ENCODE measurements at regions not wholly inside any gene's neighbourhood (a gene's known extent, or its start where the extent isn't known, plus 50 kb on each side); places are given as distances from the start of the nearest gene placed in this dataset.

DNA sequence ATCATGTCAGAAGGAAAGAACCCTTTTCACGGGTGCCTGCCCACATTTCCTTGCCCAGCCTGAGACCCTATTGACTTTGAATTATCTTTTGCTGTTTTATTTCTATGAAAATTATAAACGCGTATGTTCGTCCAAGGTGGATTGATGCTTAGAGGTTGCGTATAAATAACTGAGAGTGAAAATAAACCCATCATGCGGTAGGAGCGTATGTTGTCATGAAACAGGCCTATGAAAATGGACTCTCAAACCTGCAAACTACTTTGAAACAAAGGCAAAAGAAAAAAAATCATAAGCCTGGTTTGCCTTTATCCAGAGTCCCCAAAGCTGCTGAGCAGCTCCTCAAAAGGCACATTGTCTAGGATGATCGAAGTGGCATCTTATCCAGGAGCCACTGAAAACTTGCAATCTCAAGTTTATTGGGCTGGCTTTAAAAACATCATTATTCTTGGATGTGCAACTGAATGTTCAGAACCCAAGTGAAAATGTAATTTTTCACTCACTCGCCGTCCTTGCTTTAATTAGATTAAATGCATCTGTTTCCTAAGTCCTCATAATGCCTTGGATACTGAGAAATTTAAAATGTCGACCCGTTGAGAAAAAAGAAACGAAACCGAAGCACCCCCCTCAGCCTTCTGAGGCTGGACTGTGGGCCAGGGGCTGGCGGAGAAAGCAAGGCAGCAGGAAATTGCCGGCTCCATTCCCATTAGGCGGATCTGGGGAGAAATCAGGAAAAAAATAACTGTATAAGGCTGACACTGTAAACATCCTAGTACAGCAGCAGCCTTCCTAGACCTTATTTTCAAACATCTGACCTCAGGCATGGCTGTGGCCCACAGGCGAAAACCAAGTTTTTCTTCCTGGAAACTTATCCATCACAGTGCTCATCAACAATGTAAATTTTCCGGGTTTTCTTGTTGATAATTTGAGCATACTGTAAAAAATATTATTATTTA, 82.9 kb upstream of the PPARA start:
- no peak for DNase-seq

DNA sequence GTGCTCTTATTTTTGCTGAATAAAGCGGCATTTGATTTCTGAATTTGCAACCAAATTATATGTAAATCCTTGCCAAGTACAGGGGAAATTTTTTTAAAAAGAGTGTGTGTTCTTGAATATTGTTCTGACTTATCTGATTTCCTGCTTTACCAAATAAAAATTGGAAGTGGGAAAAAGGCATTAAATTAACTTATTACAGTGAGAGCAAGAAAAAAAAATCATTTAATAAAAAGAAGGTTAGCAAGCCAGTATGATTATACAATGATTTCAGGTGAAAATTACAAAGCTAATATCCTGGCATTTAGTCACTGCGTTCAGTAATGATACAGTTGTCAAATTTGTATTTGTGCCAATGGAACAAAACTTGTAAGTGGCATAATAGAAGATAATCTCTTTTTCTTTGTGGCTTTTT, 82.1 kb upstream of the PPARA start:
- DNase-seq: no peak

DNA sequence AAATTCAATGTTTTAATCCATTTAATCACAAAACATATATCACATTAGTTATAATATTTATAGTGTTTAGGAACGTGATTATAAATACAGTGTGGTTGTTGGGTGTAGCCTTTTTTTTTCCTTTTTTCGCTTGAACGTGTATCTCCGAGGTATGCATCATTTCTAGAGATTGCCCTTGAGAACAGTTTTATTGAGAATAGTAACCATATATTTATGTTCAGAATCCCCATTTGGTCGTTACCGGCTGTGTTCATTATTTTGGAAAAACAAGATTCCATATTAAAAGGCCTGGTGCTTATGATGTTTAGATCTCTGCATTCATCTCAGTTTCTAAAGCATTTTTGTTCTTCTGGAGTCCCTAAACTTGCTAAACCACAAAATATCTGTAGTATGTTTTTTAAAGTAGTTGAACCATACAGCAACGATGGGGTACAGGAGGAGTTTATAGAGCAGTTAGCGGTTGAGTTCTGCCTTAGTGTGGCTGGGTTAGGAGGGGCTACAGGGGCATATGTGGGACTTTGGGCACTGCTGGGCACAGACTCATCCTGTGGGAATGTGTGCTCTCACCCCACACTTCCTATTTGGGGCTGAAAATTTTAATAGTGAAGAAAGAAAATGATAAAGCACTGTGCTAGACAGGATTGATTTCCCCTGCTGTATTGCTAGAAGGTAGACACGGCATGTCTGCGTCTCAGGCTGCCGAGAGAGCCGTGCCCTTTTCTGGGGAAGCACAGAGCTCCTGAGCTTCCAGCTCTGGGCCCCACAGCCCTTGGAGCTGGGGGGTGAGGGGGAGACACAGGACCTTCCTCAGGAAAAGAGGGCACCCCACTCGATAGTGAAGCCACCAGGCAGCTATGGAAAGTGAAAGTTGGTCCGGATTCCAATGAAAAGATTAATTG, 81.5 kb upstream of the PPARA start:
- DNase-seq: no peak

GRCh38 chr22:46069521-46070214, 80.7 kb upstream of the PPARA start:
- peak; percentile 90 for DNase-seq

DNA sequence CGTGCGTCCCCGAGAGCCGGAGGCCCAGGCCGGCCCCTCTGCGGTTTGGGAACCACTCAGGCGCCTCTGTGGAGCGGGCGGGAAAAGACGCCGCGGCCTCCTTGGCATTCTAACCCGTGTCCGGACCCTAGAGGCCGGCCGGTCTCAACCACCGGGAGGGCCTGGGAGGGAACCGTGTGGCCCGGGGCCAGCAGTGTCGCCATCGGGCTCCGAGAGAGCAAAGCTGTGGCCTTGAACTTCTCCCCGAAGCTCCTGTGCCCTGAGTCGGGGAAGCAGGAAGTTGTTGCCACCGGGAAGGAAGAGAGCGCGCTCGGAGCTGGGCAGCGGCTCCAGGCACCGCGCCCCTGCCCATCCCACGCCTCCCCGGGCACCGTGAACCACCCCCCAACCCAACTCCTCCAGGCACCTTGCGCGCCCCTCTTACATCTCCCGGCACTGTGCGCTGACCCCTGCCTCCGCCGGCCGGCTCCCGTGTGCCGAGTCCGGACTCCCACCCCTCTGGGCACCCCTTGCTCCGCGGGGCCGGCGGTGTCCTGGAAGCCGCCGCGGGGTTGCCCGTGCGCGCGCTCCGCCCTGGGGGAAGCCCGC, 80.0 kb upstream of the PPARA start:
- peak; percentile 63 for DNase-seq

- DNase-seq: peak; percentile 87
Measured at GRCh38 chr22:46070803-46071450, 79.4 kb upstream of the PPARA start.

DNA sequence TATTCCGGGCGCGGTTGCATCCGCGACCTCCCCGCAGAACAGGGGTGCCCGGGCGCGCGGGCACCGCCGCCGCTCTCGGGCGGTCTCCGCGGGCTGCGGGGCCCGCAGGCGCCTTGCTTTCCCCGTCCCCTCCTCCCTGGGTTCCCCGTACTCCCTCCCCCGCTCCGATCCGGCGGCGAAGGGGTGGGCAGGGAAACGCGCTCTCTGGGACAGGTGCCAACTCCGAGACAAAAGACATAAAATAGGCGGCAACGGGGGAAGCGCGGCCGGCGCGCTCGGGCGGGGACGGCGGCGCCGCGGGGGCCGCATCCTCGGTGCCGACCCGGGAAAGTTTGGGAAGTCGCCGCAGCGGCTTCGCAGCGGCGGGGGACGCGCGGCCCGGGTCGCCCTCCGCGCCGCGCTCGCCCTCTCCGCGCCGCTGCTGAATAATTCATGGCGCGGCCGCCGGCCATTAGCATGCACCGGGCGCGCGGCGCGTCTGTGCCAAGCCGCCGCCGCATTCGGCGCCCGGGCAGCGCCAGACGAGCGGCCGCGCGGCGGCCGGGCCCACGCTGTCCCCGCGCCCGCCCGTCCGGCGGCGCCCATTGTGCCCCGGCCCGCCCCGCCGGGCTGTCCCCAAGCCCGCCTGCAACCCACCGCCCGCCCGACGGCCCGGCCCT, 78.7 kb upstream of the PPARA start:
- peak; percentile 91 for DNase-seq

GRCh38 chr22:46072110-46072881, 78.0 kb upstream of the PPARA start:
- DNase-seq: no peak

- no peak for DNase-seq
Measured at GRCh38 chr22:46072981-46073682, 77.2 kb upstream of the PPARA start.

- no peak for DNase-seq
Measured at GRCh38 chr22:46073683-46074504, 76.4 kb upstream of the PPARA start.

GRCh38 chr22:46074771-46075551, 75.4 kb upstream of the PPARA start:
- DNase-seq: no peak

DNA sequence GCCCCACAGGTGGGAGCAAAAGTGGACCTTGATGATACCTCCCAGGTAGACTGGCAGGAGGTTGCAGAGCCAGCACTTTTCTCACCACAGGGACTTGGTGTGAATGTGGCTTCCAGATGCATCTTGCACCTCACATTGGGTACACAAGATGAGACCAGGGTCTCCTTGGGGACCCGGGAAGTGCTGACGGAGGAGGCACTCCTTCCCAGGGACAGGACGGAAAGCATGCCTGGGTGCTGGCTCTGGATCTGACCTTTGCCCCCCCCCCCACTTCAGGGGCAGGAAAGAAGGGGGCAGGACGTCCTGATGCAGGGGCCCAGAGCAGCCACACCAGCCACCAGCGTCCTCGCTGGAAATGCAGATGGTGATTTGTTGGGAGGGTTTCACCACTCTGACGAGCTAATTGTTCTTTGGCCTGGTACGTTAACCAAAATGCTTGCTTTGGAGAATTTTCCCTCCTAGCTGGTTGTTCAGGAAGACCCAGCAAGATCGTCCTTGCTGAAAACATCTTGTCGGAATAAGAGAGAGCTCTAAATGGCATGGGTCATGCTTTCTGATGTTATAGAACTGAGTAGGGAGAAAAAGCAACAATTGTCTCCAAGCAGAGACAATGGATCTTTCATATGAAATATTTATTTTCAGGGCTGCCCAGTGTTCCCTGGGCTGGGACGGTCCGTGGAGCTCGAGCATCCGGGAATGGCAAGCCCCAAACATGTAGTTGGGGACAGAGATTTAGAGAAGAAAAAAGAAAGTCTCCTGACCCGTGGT, 74.4 kb upstream of the PPARA start:
- DNase-seq: no peak

DNA sequence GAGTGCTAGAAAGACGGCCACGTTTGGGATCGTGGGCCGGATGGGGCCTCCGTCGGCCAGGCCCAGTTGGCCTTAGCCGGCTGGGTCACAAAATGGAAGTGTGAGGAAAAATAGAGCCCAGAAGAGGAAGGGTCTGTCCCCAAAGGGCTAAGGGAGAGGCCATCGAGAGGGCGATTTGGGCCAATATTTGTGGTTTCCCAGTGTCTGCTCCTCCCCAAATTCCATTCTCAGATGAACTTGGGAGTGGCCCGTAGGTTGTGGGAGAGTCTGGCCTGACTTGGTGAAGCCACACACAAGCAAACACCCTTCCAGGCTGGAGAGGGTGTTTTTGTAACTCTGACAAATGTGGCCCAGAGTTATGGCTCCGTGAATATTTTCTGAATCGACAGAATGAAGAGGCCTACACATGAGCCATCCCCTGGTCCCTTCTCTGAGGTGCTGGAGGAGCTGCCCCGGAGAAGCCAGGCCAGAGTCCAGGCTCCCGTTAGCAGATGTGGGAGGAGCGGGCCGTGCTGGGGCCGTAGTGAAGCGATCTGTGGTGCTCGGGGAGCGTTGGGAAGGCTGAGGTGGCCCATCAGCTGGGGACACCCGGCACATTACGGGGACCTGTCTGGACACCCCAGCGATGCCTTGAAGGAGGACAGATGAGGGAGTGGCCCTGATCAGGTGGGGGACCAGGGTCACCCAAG, 73.5 kb upstream of the PPARA start:
- DNase-seq: no peak

GRCh38 chr22:46077669-46078099, 72.6 kb upstream of the PPARA start:
- no peak for DNase-seq

DNA sequence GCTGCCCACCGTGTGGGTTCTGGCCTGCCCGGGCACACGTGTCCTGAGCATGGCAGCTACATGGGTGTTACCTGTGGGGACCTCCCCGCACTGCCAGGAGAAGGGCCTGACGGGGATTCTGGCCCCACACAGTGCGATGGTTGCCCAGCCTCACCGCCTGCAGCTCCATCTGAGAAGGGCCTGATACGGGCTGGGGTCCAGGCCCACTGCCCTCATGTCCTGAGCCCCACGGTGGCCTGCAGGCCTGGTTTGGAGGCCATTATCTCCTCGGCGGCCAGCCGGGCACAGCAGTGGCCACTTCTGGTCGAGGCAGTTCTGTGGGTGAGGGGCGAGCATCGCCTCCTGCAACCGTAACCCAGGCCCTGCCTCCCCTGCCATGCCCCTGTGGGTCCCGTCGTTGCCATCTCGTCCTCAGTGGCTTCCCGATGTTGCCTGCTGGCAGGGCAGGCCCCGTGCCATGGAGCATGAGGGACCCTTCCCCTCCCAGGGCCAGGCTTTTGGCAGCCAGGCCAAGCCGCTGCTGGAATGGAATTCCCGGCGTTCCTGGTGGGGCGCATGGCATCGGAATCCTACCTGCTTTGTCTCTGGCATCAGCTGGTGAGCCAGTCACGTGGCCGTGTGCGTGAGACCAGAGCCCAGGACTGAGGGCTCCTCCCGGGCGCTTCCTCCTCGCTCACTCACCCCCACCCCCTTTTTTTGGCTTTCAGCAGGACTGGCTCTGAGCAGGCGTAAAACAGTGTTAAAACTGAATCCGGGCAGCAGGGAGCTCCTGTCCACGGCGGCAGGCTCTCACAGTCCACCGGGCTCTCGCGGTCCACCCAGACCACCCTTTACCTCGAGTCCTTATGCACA, 71.9 kb upstream of the PPARA start:
- DNase-seq: no peak

Measured in NCI-H2171 (cell line).